NCI-H1930 (cell line): ENCODE measurements at regions not wholly inside any gene's neighbourhood (a gene's known extent, or its start where the extent isn't known, plus 50 kb on each side); places are given as distances from the start of the nearest gene placed in this dataset.

Experiments used
- DNase-seq, 2 experiments: peaks; one replicate each; lab custom pipeline; 2025; lab: John Stamatoyannopoulos, UW

DNA sequence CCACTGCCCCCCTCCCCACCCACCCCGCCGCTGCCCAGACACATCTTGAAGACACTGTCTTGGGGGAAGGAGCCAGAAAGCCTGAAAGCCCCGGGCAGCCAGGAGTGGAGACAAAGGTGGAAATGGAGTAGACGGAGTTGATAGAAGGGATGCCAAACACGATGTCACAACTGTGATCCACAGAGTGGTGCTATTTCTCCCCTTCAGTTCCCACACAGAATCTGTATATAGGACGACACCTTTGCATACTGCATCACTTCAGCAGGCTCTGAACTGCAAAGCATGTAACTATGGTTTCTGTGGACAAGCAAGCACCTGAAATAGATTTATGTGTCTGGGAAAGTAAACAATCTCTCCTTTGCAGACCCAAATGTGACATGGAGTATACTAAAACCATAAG is 56.4 kb upstream of the F13A1 start:
- no peak for DNase-seq

DNA sequence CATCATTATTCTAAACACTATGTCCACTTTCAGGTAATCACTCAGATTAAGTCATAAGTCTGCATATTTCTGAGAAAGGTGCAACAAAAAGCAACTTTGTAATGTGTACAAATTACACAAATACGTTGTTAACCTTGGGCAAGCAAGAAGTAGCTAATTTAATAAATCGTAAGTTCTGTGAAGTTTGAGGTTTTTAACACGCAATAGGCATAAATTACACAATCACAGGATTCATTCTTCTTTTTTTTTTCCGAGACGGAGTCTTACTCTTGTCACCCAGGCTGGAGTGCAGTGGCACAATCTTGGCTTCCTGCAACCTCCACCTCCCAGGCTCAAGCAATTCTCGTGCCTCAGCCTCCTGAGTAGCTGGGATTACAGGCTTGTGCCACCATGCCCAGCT is 57.2 kb upstream of the F13A1 start:
- no peak for DNase-seq

GRCh38 chr6:6379573-6379972 is 59.1 kb upstream of the F13A1 start:
- DNase-seq = no peak

- DNase-seq = no peak
Measured at GRCh38 chr6:6384520-6384919, 64.1 kb upstream of the F13A1 start.

DNA sequence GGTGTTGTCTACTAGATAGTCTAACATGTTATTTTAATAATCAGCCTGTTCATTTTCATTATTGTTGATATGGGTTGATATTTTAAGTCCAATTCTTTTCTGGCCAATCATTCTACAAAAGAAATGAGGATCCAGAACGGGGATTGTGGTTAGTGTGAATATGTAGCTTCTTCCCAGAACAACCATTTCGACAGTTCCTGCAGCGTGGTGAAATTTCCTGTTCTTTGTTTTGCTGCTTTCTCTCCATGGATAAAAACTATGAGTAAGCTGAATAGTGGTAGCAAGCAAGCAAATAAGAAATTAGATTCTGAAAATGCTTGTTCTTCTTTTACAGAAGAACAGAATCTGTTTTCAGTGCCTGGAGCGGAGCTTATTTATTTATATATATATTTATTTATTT is 65.5 kb upstream of the F13A1 start:
- DNase-seq = no peak

- DNase-seq = no peak
Measured at GRCh38 chr6:6390849-6391602, 70.6 kb upstream of the F13A1 start.

DNA sequence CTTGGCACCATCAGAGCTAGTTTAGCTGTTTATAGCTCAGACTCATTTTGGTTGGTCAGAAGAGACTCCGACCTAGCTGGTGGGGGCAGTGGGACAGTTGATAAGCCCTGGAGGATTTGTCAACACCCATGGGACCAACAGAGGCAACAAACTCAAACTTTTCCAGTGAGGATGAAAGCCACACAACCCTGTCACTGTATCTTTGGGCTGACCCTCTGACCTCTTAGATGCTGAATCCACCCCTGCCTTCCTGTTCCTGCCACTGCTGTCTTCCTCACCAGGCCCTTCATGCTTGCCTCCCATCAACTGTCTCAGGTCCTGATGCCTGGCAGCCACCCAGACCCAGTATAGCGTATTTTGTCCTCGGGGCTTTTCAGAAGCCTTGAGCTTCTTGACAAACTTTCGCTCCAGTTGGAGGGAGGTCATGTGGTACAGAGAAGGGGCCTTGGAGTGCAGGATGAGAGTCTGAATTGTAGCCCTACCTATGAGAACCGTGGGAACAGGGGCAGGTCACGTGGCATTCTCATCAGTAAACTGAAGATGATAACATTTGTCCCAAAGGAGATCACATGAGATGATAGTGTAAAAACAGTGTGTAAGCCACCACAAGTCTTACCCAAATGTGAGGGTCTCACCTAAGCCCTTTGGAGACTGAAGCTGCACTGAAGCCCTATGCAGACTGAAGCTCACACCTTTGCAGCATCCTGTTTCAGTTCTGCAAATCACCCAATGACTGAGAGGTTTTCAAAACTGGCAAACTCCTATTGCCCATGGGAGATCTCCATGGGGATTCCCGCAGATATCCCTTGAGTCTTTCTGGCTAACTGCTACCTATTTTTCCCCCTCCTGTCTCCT is 72.0 kb upstream of the F13A1 start:
- no peak for DNase-seq

- no peak for DNase-seq
Measured at GRCh38 chr6:6393069-6393529, 72.6 kb upstream of the F13A1 start.

DNA sequence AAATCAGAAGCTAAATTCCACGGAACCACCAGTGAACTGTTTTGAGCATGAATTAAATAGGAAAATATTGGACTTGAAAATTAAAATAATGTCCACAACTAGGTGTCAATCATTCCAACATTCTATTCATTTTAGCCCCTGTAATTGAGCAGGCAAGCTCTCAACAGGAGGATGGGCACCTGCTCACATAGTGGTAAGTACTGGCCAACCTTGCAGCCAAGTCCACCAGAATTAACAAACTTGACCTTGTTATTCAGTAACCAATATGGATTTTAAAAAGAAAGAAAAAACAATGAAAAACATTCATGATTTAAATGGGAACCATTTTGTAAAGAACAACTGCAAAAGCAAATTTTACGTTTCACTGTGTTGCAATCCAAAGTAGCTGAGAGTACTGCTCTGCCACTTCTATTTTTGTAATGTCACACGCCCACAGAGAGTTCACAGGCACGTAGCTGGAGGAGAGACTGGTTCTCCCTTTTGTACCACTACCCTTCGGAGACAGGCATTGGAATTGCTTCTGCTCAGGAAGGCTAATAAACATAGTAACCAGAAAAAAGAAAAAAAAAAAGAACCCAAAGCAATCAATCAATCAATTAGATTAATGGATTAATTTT is 75.2 kb upstream of the F13A1 start:
- no peak for DNase-seq

DNA sequence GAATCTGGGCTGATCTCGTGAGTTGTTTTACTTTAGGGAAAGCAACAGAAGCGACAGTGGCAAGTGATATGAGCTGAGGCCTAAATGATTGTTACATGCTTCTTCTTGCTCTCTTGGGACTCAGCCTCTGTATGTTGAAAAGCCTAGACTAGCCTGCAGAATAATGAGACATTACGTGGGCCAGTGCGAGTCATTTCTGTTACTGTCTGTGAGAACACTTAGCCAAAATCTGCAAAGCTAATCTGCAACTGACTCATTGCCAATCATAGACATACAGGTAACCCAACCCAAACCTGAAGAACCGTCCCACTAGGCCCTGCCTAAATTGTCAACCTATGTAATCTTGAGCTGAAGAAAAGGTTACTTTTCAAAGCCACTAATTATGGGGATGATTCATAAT is 77.4 kb upstream of the F13A1 start:
- DNase-seq = no peak

DNA sequence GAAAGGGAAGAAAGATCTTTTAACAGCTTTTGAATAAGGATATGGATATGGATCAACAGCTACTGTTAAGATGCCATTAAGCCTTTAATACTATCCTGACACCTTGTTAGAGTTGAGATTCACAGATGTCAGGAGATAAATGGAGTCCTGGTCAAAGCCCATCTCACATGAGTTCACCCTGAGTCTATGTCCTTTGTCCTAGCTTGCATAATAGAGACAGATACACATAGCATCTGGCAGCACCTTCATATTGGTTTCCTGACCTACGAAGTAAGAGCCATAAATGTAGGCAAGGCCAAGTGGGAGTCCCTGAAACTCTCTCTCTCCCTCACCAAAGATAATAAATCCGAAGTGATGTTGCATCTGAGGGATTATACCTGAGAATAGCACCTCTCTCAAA is 79.1 kb upstream of the F13A1 start:
- no peak for DNase-seq

DNA sequence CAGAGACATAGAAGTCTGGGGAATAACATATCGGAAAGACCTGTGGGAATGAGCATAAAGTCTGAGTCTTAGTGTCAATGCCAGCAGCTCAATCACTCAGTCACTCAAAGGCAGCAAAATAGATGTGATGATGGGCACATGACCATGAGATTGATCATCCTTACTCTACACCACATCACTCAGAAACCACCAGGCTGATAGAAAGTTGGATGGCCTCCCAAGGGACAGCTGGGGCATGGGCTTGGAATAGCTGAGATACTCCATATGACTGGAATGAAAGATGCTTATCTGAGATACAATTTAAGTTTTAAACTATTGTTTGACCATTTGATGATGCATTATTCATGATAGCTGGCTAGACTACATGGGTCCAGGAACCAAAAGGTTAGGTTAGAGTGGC is 80.9 kb upstream of the F13A1 start:
- DNase-seq = no peak

- no peak for DNase-seq
Measured at GRCh38 chr6:6402006-6402405, 81.5 kb upstream of the F13A1 start.

DNA sequence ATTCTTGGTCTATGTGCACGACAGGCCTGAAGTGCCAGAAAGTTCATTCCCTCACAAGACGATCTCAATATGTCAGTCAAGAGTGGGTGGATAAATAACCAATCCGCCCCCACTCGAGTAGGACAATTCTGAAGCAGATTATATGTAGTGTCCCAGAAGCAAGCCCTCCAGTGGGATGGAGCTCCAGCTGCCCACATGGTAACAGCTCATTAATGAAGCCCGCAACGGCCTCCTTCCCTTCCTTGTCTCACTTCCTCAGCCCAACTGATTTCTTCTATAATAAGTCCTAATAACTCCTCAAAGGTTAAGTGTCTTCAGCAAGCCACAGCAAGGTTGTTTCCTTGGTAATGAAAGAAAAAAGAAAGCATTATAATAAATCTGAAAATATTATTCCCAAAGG is 82.1 kb upstream of the F13A1 start:
- no peak for DNase-seq

DNA sequence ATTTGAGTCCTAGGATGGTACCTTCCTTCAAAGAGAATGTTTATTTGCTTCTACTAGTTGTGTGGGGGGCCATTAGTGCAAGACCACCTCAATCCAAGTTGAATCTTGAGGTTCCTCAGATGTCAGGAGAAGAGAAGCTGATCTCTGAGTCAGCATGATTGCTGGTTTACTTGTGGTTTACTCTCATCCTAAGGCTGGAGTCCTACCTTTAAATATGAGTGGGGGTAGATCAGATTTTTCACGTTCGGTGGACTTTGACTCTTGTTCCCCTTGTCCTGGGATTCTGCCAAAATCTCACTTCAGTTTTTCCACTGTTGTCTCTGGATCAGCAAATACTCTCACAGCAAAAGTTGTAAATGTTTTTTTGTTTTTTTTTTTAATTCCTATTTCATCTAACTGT is 84.6 kb upstream of the F13A1 start:
- DNase-seq = no peak

DNA sequence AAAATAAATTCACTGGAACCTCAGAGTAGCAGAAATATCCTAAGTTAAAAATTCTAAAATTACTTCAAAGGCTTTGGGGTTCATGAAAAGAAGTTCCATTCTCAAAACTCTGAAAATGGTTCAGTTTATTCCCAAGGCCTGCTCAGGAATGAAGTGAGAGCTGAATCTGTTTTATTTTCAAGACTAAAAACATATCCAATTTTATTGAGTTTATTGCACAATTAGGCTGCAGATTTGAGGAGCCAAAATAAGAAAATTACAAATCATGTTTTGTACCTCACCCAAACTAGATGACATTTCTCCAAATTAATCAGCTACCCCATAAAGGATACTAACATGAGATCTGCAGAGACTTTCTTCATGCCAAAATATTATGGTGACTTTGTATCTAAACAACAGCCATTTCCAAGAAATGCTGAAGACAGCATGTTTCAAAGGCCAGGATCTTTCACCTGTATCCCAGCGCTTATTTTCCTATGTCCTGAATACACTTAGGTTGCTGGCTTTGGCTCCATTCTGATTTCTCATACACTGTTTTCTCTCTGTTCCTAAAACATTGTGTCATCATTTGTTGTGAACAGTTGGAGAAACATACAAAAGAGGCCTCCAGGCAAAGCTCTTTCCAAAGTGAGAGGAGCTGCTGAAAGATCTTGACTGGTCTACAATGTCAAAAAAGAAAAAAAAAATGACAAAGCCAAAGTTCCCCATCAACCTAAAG is 85.7 kb upstream of the F13A1 start:
- no peak for DNase-seq

GRCh38 chr6:6406715-6407070 is 86.2 kb upstream of the F13A1 start:
- no peak for DNase-seq

GRCh38 chr6:6407071-6407741 is 86.7 kb upstream of the F13A1 start:
- DNase-seq = no peak

DNA sequence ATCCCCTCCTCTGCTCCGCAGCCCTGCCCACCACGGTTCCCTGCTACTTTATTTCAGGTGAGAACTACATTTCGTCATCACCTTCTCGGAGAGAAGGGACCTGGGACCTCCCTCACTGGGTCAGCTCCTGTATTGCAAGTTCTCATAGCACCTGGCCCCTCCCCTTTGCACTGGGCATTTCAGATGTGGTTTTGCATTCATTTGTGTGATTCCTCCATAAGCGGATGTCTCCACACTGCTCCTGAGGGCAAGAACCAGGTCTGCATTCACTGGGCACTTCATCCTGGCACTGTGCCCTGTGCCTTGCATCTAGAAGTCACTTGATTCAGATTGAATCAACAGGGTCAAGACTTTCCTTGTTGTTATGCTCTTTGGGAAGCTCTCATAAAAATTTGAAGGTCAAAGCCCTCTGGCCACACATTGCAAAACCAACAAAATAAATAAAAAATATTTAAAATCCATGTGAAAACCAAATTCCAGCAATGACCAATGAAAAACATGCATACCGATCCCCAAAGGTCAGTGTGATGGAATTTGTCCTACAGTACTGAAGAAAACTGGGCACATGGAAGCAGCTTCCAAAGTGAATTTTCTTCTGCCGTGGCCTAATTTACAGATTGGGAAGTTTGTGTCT is 89.1 kb upstream of the F13A1 start:
- DNase-seq = no peak

- DNase-seq = no peak
Measured at GRCh38 chr6:6411115-6411514, 90.7 kb upstream of the F13A1 start.

DNA sequence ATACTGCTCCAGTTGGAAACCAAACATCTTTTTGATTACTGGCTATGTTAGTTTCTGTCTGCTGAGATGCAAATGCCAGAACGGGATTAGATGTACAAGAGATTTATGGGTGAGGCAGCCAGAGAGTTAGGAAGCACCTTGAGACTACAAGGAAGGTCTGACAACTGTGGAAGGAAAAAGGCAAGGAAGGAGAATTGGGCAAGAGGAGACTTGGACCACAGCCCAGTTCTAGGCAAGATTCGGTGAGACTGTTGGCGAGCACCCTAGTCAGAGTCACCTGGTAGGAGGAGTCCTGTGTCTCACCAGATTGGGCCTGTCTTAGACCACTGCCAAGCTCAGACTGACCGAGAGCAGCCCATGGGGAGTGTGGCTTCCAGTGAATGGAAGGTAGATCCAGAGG is 91.8 kb upstream of the F13A1 start:
- DNase-seq = no peak
